ENCODE measurements at regions not wholly inside any gene's neighbourhood (a gene's known extent, or its start where the extent isn't known, plus 50 kb on each side); places are given as distances from the start of the nearest gene placed in this dataset.

- TF ChIP-seq CTCF (IDR thresholded peaks at IDR 0.05; ENCODE audit: low read depth, low read length, missing input control), result no peak
- no peak for TF ChIP-seq NR2F2 (IDR thresholded peaks at IDR 0.05)
- no peak for TF ChIP-seq GABPA (IDR thresholded peaks at IDR 0.05 in 1 of 2, conservative IDR thresholded peaks at IDR 0.05 in 1 of 2)
Measured at GRCh38 chr7:41524876-41525275, 178.0 kb downstream of the INHBA start (continued).

- no peak for TF ChIP-seq CTCF (IDR thresholded peaks at IDR 0.05; ENCODE audit: low read depth, low read length, missing input control)
- no peak for TF ChIP-seq FOXA2 (IDR thresholded peaks at IDR 0.05)
- no peak for TF ChIP-seq JUND (IDR thresholded peaks at IDR 0.05)
- no peak for TF ChIP-seq RAD21 (IDR thresholded peaks at IDR 0.05)
- Histone ChIP-seq H3K27me3 (ENCODE audit: control insufficient read depth in 4 of 4, insufficient read depth in 4 of 4, low read length in 3 of 4) (no peaks in the 10 kb centered on the region), H3K4me1 (ENCODE audit: control insufficient read depth in 4 of 4, insufficient read depth in 4 of 4, low read length in 3 of 4) (no peaks in the 10 kb centered on the region), H3K4me3 (ENCODE audit: low read depth in 1 of 3, low read length in 3 of 3) (no peak overlapping the region), H3K36me3 (ENCODE audit: control insufficient read depth in 4 of 4, insufficient read depth in 3 of 4, low read depth in 1 of 4, low read length in 3 of 4) (no peaks in the 10 kb centered on the region), H3K9ac (ENCODE audit: low read depth in 1 of 2, low read length in 2 of 2) (no peak overlapping the region), H3K9me3 (ENCODE audit: control insufficient read depth in 4 of 4, low read length in 3 of 4) (no peaks in the 10 kb centered on the region), H3K27ac (ENCODE audit: low read depth in 1 of 2, low read length in 2 of 2) (no peak overlapping the region)
- WGBS, result 93% methylated on average over 7 of the region's 7 CpGs
- no peak for DNase-seq (ENCODE audit: low spot score)
Measured at GRCh38 chr7:41520445-41520844, 182.4 kb downstream of the INHBA start.

DNA sequence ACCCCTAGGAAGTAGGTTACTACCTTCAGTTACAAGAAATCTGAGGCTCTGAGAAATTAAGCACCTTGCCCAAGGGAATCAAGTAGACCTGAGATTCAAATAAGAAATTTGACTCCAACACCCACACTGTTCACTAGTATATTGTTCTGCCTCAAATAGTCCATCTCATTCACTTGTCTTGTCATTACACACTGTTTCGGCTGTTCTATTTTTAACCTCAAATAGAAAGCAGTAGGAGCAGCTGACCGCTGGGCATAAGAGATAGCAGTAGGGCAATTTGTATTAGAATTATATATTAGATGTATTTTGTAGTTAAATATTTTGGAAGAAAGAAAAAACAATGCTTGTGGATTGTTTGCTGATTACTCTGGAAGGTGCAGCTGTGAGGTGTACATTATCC lies 185.1 kb downstream of the INHBA start:
- 90% methylated on average over 2 of the region's 2 CpGs for WGBS
- TF ChIP-seq GABPA (IDR thresholded peaks at IDR 0.05 in 1 of 2, conservative IDR thresholded peaks at IDR 0.05 in 1 of 2), result no peak
- TF ChIP-seq RXRA (IDR thresholded peaks at IDR 0.05), result no peak
- TF ChIP-seq FOXA2 (IDR thresholded peaks at IDR 0.05), result no peak
- TF ChIP-seq CTCF (IDR thresholded peaks at IDR 0.05; ENCODE audit: low read depth, low read length, missing input control), result no peak
- TF ChIP-seq TAF1 (conservative IDR thresholded peaks at IDR 0.05), result no peak
- no peak for TF ChIP-seq ATF3 (IDR thresholded peaks at IDR 0.05)
- no peak for TF ChIP-seq SP1 (IDR thresholded peaks at IDR 0.05)
- no peak for TF ChIP-seq EGR1 (IDR thresholded peaks at IDR 0.05; ENCODE audit: low read depth in 2 of 2)
- no peak for TF ChIP-seq RAD21 (IDR thresholded peaks at IDR 0.05)
- TF ChIP-seq HNF4G (IDR thresholded peaks at IDR 0.05), result no peak
- no peak for TF ChIP-seq JUND (IDR thresholded peaks at IDR 0.05)
- no peak for TF ChIP-seq FOXA1 (IDR thresholded peaks at IDR 0.05)
- TF ChIP-seq ZBTB33 (IDR thresholded peaks at IDR 0.05), result no peak
- no peak for TF ChIP-seq MAX (IDR thresholded peaks at IDR 0.05)
- H3K27ac ChIP-seq (ENCODE audit: low read depth in 1 of 2, low read length in 2 of 2), result no peak overlapping the region
- H3K36me3 ChIP-seq (ENCODE audit: control insufficient read depth in 4 of 4, insufficient read depth in 3 of 4, low read depth in 1 of 4, low read length in 3 of 4), result no peaks in the 10 kb centered on the region
- H3K27me3 ChIP-seq (ENCODE audit: control insufficient read depth in 4 of 4, insufficient read depth in 4 of 4, low read length in 3 of 4), result no peaks in the 10 kb centered on the region
- no peak overlapping the region for H3K4me3 ChIP-seq (ENCODE audit: low read depth in 1 of 3, low read length in 3 of 3)
- no peaks in the 10 kb centered on the region for H3K9me3 ChIP-seq (ENCODE audit: control insufficient read depth in 4 of 4, low read length in 3 of 4)
- no peak overlapping the region for H3K9ac ChIP-seq (ENCODE audit: low read depth in 1 of 2, low read length in 2 of 2)
- no peaks in the 10 kb centered on the region for H3K4me1 ChIP-seq (ENCODE audit: control insufficient read depth in 4 of 4, insufficient read depth in 4 of 4, low read length in 3 of 4)
- DNase-seq (ENCODE audit: low spot score), result no peak

Measured in liver (tissue), 8 donors.